Activated naive CD4-positive, alpha-beta T cell treated with anti-CD3 and anti-CD28 coated beads for 36 hours (primary cell): ENCODE measurements at regions not wholly inside any gene's neighbourhood (a gene's known extent, or its start where the extent isn't known, plus 50 kb on each side); places are given as distances from the start of the nearest gene placed in this dataset.

ENCODE experiments used
- CTCF ChIA-PET: fragments of 350-600 bp; sonication (Branson Sonifier 250); formaldehyde crosslinking; loops from one replicate; lab custom pipeline; 2021; ENCODE audit warnings: antibody characterized with exemption; lab: Charles Lee
- DNase-seq: peaks from one replicate; pipeline ENCODE4 v3.0.0-alpha.2; 2020
- H3K27ac Mint-ChIP-seq: one replicate; pipeline ENCODE4 v1.8.0; 2021; ENCODE audit warnings: mild to moderate bottlenecking, mixed read lengths
- H3K27me3 Mint-ChIP-seq: one replicate; pipeline ENCODE4 v1.8.0; 2021; ENCODE audit warnings: low read depth, mixed read lengths
- H3K36me3 Mint-ChIP-seq: one replicate; pipeline ENCODE4 v1.8.0; 2021; ENCODE audit warnings: low read depth, mixed read lengths
- H3K4me1 Mint-ChIP-seq: one replicate; pipeline ENCODE4 v1.8.0; 2021; ENCODE audit warnings: low read depth, mixed read lengths
- H3K4me3 Mint-ChIP-seq: one replicate; pipeline ENCODE4 v1.8.0; 2021; ENCODE audit warnings: mild to moderate bottlenecking, moderate library complexity, mixed read lengths
- H3K9me3 Mint-ChIP-seq: one replicate; pipeline ENCODE4 v1.8.0; 2021; ENCODE audit warnings: mixed read lengths
- intact Hi-C: fragments of 100-400 bp; cut with micrococcal nuclease; formaldehyde crosslinking; loops from one replicate; pipeline ENCODE4 v1.15.1; 2023

GRCh38 chr4:12304905-12305304 lies 876.2 kb upstream of the HS3ST1 start:
- CTCF ChIA-PET = interaction anchor here (0.6 kb wide), 1 partner anchor 287 kb away, joined by 3 read pairs; no protein-coding TSS in a partner anchor

GRCh38 chr4:12296366-12296765 lies 867.7 kb upstream of the HS3ST1 start:
- intact Hi-C loops = no loop called here
- no peaks in the 10 kb centered on the region for H3K27me3 Mint-ChIP-seq
- H3K36me3 Mint-ChIP-seq = no peaks in the 10 kb centered on the region
- DNase-seq = no peak
- peaks cover 5% of the 10 kb centered on the region for H3K9me3 Mint-ChIP-seq
- H3K4me1 Mint-ChIP-seq = no peaks in the 10 kb centered on the region
- no peak overlapping the region for H3K4me3 Mint-ChIP-seq
- CTCF ChIA-PET = no interaction called here
- no peak overlapping the region for H3K27ac Mint-ChIP-seq

More at GRCh38 chr4:12304905-12305304, 876.2 kb upstream of the HS3ST1 start:
- intact Hi-C loops = no loop called here
- Mint-ChIP-seq H3K4me3 (no peak overlapping the region), H3K27me3 (no peaks in the 10 kb centered on the region), H3K27ac (no peak overlapping the region), H3K36me3 (no peaks in the 10 kb centered on the region), H3K9me3 (no peaks in the 10 kb centered on the region), H3K4me1 (no peaks in the 10 kb centered on the region)
- no peak for DNase-seq

GRCh38 chr4:12293906-12294525 lies 865.3 kb upstream of the HS3ST1 start:
- CTCF ChIA-PET = no interaction called here
- Mint-ChIP-seq H3K4me3 (no peak overlapping the region), H3K27ac (no peak overlapping the region), H3K27me3 (no peaks in the 10 kb centered on the region), H3K9me3 (peaks cover 7% of the 10 kb centered on the region), H3K36me3 (no peaks in the 10 kb centered on the region), H3K4me1 (no peaks in the 10 kb centered on the region)
- no peak for DNase-seq
- intact Hi-C loops = no loop called here

GRCh38 chr4:12286351-12286750 lies 857.7 kb upstream of the HS3ST1 start:
- CTCF ChIA-PET = no interaction called here
- H3K27me3 Mint-ChIP-seq = no peaks in the 10 kb centered on the region
- no peak overlapping the region for H3K27ac Mint-ChIP-seq
- H3K9me3 Mint-ChIP-seq = peaks cover 17% of the 10 kb centered on the region
- H3K4me3 Mint-ChIP-seq = no peak overlapping the region
- no peak for DNase-seq
- no peaks in the 10 kb centered on the region for H3K36me3 Mint-ChIP-seq
- intact Hi-C loops = no loop called here
- no peaks in the 10 kb centered on the region for H3K4me1 Mint-ChIP-seq

- Mint-ChIP-seq H3K4me1 (no peaks in the 10 kb centered on the region), H3K9me3 (peaks cover 6% of the 10 kb centered on the region), H3K27ac (no peak overlapping the region), H3K4me3 (no peak overlapping the region), H3K36me3 (no peaks in the 10 kb centered on the region), H3K27me3 (no peaks in the 10 kb centered on the region)
- CTCF ChIA-PET = interaction anchor here (0.7 kb wide), 1 partner anchor 261 kb away, joined by 3 read pairs; no protein-coding TSS in a partner anchor
- no peak for DNase-seq
- intact Hi-C loops = no loop called here
These were observed 841.9 kb upstream of the HS3ST1 start for GRCh38 chr4:12270546-12270945.

- Mint-ChIP-seq H3K36me3 (no peaks in the 10 kb centered on the region), H3K27me3 (no peaks in the 10 kb centered on the region), H3K27ac (no peak overlapping the region), H3K4me1 (no peaks in the 10 kb centered on the region), H3K9me3 (peaks cover 3% of the 10 kb centered on the region), H3K4me3 (no peak overlapping the region)
- DNase-seq = no peak
- CTCF ChIA-PET = no interaction called here
- intact Hi-C loops = no loop called here
These were observed 836.9 kb upstream of the HS3ST1 start for GRCh38 chr4:12265554-12265953.

- Mint-ChIP-seq H3K4me3 (no peak overlapping the region), H3K27me3 (no peaks in the 10 kb centered on the region), H3K27ac (no peak overlapping the region), H3K36me3 (no peaks in the 10 kb centered on the region), H3K4me1 (no peaks in the 10 kb centered on the region), H3K9me3 (peaks cover 8% of the 10 kb centered on the region)
- intact Hi-C loops = no loop called here
- CTCF ChIA-PET = no interaction called here
- no peak for DNase-seq
These were observed 831.8 kb upstream of the HS3ST1 start for GRCh38 chr4:12260453-12260852.

- Mint-ChIP-seq H3K4me1 (no peaks in the 10 kb centered on the region), H3K9me3 (peaks cover 8% of the 10 kb centered on the region), H3K36me3 (no peaks in the 10 kb centered on the region), H3K27ac (no peak overlapping the region), H3K4me3 (no peak overlapping the region), H3K27me3 (no peaks in the 10 kb centered on the region)
- CTCF ChIA-PET = no interaction called here
- no peak for DNase-seq
- intact Hi-C loops = no loop called here
These were observed 816.3 kb upstream of the HS3ST1 start for GRCh38 chr4:12244973-12245372.

- H3K27me3 Mint-ChIP-seq = no peaks in the 10 kb centered on the region
- CTCF ChIA-PET = no interaction called here
- H3K4me1 Mint-ChIP-seq = no peaks in the 10 kb centered on the region
- no peak overlapping the region for H3K27ac Mint-ChIP-seq
- H3K9me3 Mint-ChIP-seq = peaks cover 3% of the 10 kb centered on the region
- no peaks in the 10 kb centered on the region for H3K36me3 Mint-ChIP-seq
- no peak for DNase-seq
- H3K4me3 Mint-ChIP-seq = no peak overlapping the region
- intact Hi-C loops = no loop called here
These were observed 813.7 kb upstream of the HS3ST1 start for GRCh38 chr4:12242354-12242753.

- Mint-ChIP-seq H3K27me3 (no peaks in the 10 kb centered on the region), H3K36me3 (no peaks in the 10 kb centered on the region), H3K9me3 (peaks cover 4% of the 10 kb centered on the region), H3K4me3 (no peak overlapping the region), H3K27ac (no peak overlapping the region), H3K4me1 (no peaks in the 10 kb centered on the region)
- no peak for DNase-seq
- intact Hi-C loops = no loop called here
- CTCF ChIA-PET = no interaction called here
These were observed 811.4 kb upstream of the HS3ST1 start for GRCh38 chr4:12239897-12240636.

GRCh38 chr4:12231098-12231497 lies 802.4 kb upstream of the HS3ST1 start:
- CTCF ChIA-PET = no interaction called here
- Mint-ChIP-seq H3K27ac (no peak overlapping the region), H3K9me3 (peaks cover 6% of the 10 kb centered on the region), H3K4me1 (no peaks in the 10 kb centered on the region), H3K36me3 (no peaks in the 10 kb centered on the region), H3K27me3 (no peaks in the 10 kb centered on the region), H3K4me3 (no peak overlapping the region)
- DNase-seq = no peak
- intact Hi-C loops = no loop called here

- intact Hi-C loops = no loop called here
- CTCF ChIA-PET = no interaction called here
- H3K36me3 Mint-ChIP-seq = no peaks in the 10 kb centered on the region
These were observed 792.3 kb upstream of the HS3ST1 start for GRCh38 chr4:12221031-12221430.

GRCh38 chr4:12211636-12212035 lies 782.9 kb upstream of the HS3ST1 start:
- intact Hi-C loops = no loop called here

More at GRCh38 chr4:12221031-12221430, 792.3 kb upstream of the HS3ST1 start:
- Mint-ChIP-seq H3K4me1 (no peaks in the 10 kb centered on the region), H3K27ac (no peak overlapping the region), H3K27me3 (no peaks in the 10 kb centered on the region), H3K4me3 (no peak overlapping the region), H3K9me3 (peaks cover 1% of the 10 kb centered on the region)
- DNase-seq = no peak

More at GRCh38 chr4:12211636-12212035, 782.9 kb upstream of the HS3ST1 start:
- CTCF ChIA-PET = no interaction called here
- Mint-ChIP-seq H3K9me3 (no peaks in the 10 kb centered on the region), H3K27me3 (no peaks in the 10 kb centered on the region), H3K4me3 (no peak overlapping the region), H3K36me3 (no peaks in the 10 kb centered on the region), H3K4me1 (no peaks in the 10 kb centered on the region), H3K27ac (no peak overlapping the region)
- DNase-seq = no peak
